Mesothelial cell of epicardium (in vitro differentiated cells): ENCODE measurements at regions not wholly inside any gene's neighbourhood (a gene's known extent, or its start where the extent isn't known, plus 50 kb on each side); places are given as distances from the start of the nearest gene placed in this dataset.

Source experiments
- DNase-seq, 2 experiments: peaks; one replicate each; pipeline ENCODE4 v3.0.0; 2021; ENCODE audit warnings: low spot score in 2 of 2; ENCODE audit not compliant: unreplicated experiment in 2 of 2
- H3K27ac Mint-ChIP-seq: 2 replicates; pipeline ENCODE4 v1.8.0; 2021; ENCODE audit warnings: mixed read lengths
- H3K27me3 Mint-ChIP-seq: 2 replicates; pipeline ENCODE4 v1.8.0; 2021; ENCODE audit warnings: low read depth, mixed read lengths
- H3K36me3 Mint-ChIP-seq: 2 replicates; pipeline ENCODE4 v1.8.0; 2021; ENCODE audit warnings: mixed read lengths
- H3K4me1 Mint-ChIP-seq: 2 replicates; pipeline ENCODE4 v1.8.0; 2021; ENCODE audit warnings: mixed read lengths
- H3K4me3 Mint-ChIP-seq: 2 replicates; pipeline ENCODE4 v1.8.0; 2021; ENCODE audit warnings: mild to moderate bottlenecking, moderate library complexity, mixed read lengths
- H3K9me3 Mint-ChIP-seq: 2 replicates; pipeline ENCODE4 v1.8.0; 2021; ENCODE audit warnings: mixed read lengths
- CTCF ChIP-seq: fragments of 200-600 bp; sonication (generic); IDR thresholded peaks from one replicate; pipeline ENCODE4 v1.5.0; 2021; ENCODE audit warnings: antibody characterized with exemption; ENCODE audit not compliant: unreplicated experiment

- Mint-ChIP-seq H3K27me3 (peaks cover 4% of the 10 kb centered on the region), H3K9me3 (no peaks in the 10 kb centered on the region), H3K27ac (peak overlapping the region; percentile 9), H3K36me3 (peaks cover 8% of the 10 kb centered on the region), H3K4me1 (peaks cover 19% of the 10 kb centered on the region), H3K4me3 (peak overlapping the region; percentile 75)
- no peak for TF ChIP-seq CTCF
- no peak for DNase-seq
These were observed 59.0 kb upstream of the RPH3AL start for GRCh38 chr17:411421-412120.

- DNase-seq: peak in 1 of 2 experiments; percentile 43
These were observed 58.2 kb upstream of the RPH3AL start for GRCh38 chr17:410543-411401.

GRCh38 chr17:409848-410542 lies 57.4 kb upstream of the RPH3AL start:
- peak overlapping the region; percentile 95 for H3K27ac Mint-ChIP-seq
- TF ChIP-seq CTCF: no peak
- H3K4me1 Mint-ChIP-seq: peaks cover 19% of the 10 kb centered on the region
- H3K4me3 Mint-ChIP-seq: peak overlapping the region; percentile 75
- no peaks in the 10 kb centered on the region for H3K9me3 Mint-ChIP-seq
- peaks cover 4% of the 10 kb centered on the region for H3K27me3 Mint-ChIP-seq
- peaks cover 8% of the 10 kb centered on the region for H3K36me3 Mint-ChIP-seq
- peak; percentile 100 for DNase-seq

More at GRCh38 chr17:410543-411401, 58.2 kb upstream of the RPH3AL start:
- TF ChIP-seq CTCF: no peak
- peaks cover 8% of the 10 kb centered on the region for H3K36me3 Mint-ChIP-seq
- H3K9me3 Mint-ChIP-seq: no peaks in the 10 kb centered on the region
- peak overlapping the region; percentile 95 for H3K27ac Mint-ChIP-seq
- H3K4me3 Mint-ChIP-seq: peak overlapping the region; percentile 75
- H3K27me3 Mint-ChIP-seq: peaks cover 4% of the 10 kb centered on the region
- peaks cover 19% of the 10 kb centered on the region for H3K4me1 Mint-ChIP-seq

GRCh38 chr17:409308-409847 lies 56.8 kb upstream of the RPH3AL start:
- DNase-seq: no peak
- Mint-ChIP-seq H3K27me3 (peaks cover 4% of the 10 kb centered on the region), H3K27ac (peak overlapping the region; percentile 95), H3K4me1 (peaks cover 19% of the 10 kb centered on the region), H3K36me3 (peaks cover 6% of the 10 kb centered on the region), H3K9me3 (no peaks in the 10 kb centered on the region), H3K4me3 (peak overlapping the region; percentile 75)
- no peak for TF ChIP-seq CTCF

GRCh38 chr17:404703-405102 lies 52.1 kb upstream of the RPH3AL start:
- DNase-seq: no peak
- peaks cover 16% of the 10 kb centered on the region for H3K27me3 Mint-ChIP-seq
- TF ChIP-seq CTCF: no peak
- no peaks in the 10 kb centered on the region for H3K9me3 Mint-ChIP-seq
- H3K4me3 Mint-ChIP-seq: no peak overlapping the region
- H3K36me3 Mint-ChIP-seq: no peaks in the 10 kb centered on the region
- H3K27ac Mint-ChIP-seq: no peak overlapping the region
- H3K4me1 Mint-ChIP-seq: peaks cover 6% of the 10 kb centered on the region
